ENCODE measurements at regions not wholly inside any gene's neighbourhood (a gene's known extent, or its start where the extent isn't known, plus 50 kb on each side); places are given as distances from the start of the nearest gene placed in this dataset.
A peak's percentile ranks its signal among the peaks of the same experiment; 100 is the strongest.
"Not testable (repeated sequence)": the region's sequence is repeated elsewhere in the genome, so short reads cannot be mapped to it uniquely, and the experiment has no call there.

DNA sequence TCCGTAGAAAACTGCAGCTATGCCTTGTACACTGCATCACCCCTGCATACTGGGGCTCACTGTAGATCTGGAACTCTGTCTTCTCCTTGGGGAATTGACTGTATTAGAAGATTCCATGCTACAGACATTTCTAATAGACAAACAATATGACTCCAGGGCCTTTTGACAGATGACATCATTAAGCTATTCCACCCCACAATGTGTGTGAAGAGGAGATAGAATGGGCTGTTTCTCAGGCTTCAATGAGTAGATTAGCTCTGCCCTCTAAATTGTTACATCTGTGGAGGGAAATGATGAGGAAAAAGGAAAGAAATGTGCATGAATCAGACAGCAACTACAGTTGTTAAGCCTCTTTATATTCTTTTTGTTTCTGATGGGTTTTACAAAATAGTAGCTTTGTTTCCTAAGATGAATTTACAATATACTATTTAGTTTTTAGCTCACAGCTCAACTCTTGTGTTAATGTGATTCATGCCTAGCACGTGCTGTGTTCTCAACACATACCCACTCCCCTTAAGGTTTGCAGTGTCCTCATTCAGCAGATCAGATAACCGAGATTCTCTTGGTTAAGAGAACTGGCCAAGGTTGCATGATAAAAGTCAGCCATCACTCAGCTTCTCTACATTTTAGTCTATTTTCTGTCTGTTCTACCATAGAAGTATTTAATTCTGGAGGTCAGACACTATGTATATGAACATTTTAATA is 281.6 kb upstream of the NBPF12 start:
- DNase-seq; H3K36me3 ChIP-seq; H3K4me1 ChIP-seq; H3K4me3 ChIP-seq; H3K27me3 ChIP-seq (ENCODE audit: low read depth); H3K27ac ChIP-seq (replicated peaks); intact Hi-C loops (cut with micrococcal nuclease); H3K9me3 ChIP-seq (replicated peaks): not testable (repeated sequence)

DNA sequence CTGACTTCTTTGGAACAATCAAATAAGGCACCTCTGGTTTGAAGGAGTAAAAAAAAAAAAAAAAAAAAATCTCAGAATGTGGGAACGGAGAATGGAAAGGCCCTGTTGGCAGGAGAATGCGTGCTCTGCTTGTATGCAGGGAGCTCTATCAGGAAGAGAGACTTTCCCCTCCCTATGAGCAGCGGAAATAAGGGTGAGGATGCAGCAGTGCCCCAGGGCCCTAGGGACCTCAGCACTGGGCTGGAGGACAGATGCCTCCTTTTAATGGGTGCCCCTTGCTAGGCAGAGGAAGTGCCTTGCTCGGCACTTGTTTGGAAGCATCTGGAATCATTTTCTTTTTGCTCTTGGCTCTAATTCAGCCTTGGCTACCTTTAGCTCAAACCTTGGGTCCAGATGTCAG is 283.4 kb upstream of the NBPF12 start:
- H3K4me1 ChIP-seq; DNase-seq; H3K36me3 ChIP-seq; H3K4me3 ChIP-seq; intact Hi-C loops (cut with micrococcal nuclease); H3K27me3 ChIP-seq (ENCODE audit: low read depth); H3K9me3 ChIP-seq (replicated peaks); H3K27ac ChIP-seq (replicated peaks): not testable (repeated sequence)

DNA sequence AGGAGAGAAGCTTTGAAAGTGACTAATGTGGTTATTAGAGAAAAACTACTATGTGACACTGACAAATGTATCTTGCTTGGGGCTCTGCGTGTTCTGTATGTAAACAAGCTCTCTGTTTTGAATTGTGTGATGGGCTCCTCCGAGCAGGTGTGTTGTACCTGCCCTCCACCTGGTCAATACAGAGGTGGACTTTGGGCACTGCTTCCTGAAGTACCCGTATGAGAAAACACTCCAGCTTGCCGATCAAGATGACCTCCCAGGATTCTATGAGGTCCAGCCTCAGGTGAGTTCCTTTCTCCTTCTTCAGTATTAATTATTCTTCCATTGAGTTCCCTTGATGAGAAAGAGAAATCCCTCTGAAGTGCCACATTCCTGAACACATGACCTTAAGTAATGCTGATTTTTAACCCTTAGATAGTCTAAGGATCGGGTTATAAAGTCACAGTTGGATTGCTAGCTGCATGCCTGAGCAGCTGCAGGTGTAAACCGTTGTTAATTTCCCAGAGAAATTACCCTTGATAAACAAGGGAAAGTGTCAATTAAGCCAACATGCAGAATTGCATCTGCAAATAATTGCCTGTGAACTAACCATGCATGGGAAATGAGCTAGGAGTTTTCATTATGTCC is 292.0 kb upstream of the NBPF12 start:
- H3K9me3 ChIP-seq (replicated peaks); intact Hi-C loops (cut with micrococcal nuclease); H3K4me3 ChIP-seq; H3K27me3 ChIP-seq (ENCODE audit: low read depth); H3K27ac ChIP-seq (replicated peaks); DNase-seq; H3K4me1 ChIP-seq; H3K36me3 ChIP-seq: not testable (repeated sequence)

DNA sequence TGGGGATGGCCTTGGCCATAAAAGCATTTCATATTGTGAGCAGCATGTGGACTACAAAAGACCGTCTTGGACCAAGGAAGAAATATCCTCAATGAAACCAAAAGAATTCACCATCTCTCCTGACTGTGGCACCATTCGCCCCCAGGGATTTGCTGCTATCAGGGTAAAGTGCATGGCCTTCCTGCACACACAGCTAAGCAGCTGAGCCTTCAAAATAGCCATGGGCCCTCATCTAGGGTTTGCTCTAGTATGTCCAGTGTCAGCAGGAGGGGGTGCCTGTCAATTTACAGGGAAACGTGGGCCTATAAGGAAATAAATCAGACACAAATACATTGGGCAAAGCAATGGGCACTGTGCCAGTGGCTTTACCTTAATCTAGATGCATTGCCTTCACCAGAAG is 296.6 kb upstream of the NBPF12 start:
- H3K27me3 ChIP-seq (ENCODE audit: low read depth); H3K27ac ChIP-seq (replicated peaks); H3K4me1 ChIP-seq; H3K4me3 ChIP-seq; H3K36me3 ChIP-seq; intact Hi-C loops (cut with micrococcal nuclease); H3K9me3 ChIP-seq (replicated peaks); DNase-seq: not testable (repeated sequence)

DNA sequence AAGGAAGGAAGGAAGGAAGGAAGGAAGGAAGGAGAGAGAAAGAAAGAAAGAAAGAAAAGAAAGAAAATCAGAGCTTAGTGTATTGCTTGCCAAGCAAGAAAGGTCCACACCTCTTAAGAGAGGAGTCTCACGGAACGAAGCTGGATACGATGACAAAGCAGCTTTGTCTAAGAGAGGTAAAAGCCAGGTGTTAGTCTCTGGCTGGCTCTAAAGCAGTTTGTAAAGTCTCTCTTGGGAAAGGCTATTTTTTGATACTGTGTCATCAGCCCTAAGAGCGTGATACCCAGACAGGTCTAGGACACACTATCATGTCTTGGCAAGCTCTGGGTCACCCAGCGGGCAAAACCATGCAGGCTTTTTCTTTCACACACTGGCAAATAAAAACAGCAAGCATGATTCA is 297.5 kb upstream of the NBPF12 start:
- H3K36me3 ChIP-seq; H3K4me3 ChIP-seq; H3K27me3 ChIP-seq (ENCODE audit: low read depth); H3K4me1 ChIP-seq; H3K9me3 ChIP-seq (replicated peaks); intact Hi-C loops (cut with micrococcal nuclease): not testable (repeated sequence)
- DNase-seq: peak; percentile 15
- H3K27ac ChIP-seq (replicated peaks): peak overlapping the region; percentile 56

DNA sequence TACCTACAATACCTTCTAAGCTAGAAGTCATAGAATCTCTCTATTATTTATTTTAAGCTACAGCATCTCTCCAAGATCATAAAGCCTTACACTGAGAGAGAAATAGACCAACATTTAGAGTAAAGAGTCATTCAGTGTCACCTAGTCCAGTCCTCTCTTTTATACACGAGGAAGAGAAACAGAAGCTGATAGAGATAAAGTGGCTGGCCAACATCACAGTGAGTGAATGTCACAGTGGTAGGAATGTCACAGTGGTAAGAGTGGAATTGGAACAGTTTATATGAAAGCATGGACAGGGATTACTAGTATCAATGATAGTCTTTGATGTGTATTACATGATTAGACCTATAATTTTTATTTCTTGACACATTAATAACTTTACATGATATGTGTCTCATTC is 307.8 kb upstream of the NBPF12 start:
- H3K27me3 ChIP-seq (ENCODE audit: low read depth); H3K36me3 ChIP-seq; H3K27ac ChIP-seq (replicated peaks); DNase-seq; H3K4me1 ChIP-seq; H3K4me3 ChIP-seq; H3K9me3 ChIP-seq (replicated peaks); intact Hi-C loops (cut with micrococcal nuclease): not testable (repeated sequence)

DNA sequence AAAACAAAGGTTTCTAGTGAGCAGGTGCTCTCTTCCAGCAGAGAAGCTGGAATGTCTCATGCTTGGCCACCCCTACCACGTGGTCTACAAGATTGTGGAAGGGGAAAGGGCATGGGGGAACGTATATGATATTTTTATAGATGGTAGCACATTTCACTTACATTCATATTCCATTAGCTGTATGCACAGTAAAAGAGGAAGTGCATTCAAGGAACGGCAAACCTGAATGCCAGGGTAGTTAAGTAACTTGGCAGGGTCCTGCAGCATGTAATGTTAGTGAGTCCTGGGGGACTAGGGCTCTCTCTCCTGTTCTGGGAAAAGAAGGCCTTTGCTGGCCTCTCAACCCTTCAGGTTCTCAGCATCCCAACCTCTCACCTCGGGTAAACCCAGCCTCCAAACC is 319.5 kb upstream of the NBPF12 start:
- H3K36me3 ChIP-seq; H3K9me3 ChIP-seq (replicated peaks); H3K4me3 ChIP-seq; H3K4me1 ChIP-seq; H3K27ac ChIP-seq (replicated peaks); H3K27me3 ChIP-seq (ENCODE audit: low read depth); DNase-seq; intact Hi-C loops (cut with micrococcal nuclease): not testable (repeated sequence)

DNA sequence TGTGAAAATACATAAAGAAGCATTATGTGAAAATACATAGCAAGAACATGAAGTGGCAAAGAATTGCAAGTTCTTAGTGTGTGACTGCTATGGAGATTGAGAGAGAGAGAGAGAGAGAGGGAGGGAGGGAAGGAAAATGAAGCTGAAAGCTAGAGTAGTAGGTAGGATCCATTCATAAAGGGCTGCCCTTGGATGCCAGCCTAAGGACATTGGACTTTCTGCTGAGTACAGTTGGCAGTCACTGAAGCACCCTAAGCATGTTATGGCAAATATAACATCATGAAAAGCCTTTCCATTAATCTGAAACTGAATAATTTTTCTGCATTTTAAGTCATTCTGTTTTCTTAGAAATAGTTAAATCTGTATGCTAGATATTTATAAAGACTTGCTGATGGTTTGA is 333.4 kb upstream of the NBPF12 start:
- DNase-seq; H3K27me3 ChIP-seq (ENCODE audit: low read depth); H3K9me3 ChIP-seq (replicated peaks); H3K36me3 ChIP-seq; H3K27ac ChIP-seq (replicated peaks); H3K4me3 ChIP-seq; intact Hi-C loops (cut with micrococcal nuclease); H3K4me1 ChIP-seq: not testable (repeated sequence)

DNA sequence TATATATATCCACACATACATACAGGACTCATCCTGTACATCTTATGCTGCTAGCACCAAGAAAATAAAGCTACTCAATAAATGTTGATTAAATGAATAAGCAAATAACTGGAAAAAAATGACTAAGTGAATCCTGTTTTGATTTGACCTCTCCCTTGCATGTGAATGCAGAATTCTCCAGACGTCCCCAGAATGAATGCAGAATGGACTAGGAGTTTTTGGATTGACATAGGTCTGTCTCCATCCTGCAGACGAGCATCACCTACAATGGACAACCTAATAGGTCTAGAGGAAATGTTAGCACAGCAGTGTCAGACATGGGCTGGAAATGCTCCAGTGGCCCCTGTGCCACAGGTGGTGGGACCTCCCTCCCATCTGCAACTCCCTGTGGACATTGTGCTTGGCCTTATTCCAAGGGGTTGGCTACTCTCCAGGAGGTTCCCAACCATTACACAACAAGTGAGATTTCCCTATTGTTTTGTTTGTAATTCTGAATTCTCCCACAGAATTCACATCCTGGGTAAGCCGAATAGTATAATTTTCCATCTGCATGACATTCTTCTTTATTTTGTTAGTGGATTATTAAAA is 337.3 kb upstream of the NBPF12 start:
- H3K27ac ChIP-seq (replicated peaks); H3K4me3 ChIP-seq; DNase-seq; H3K36me3 ChIP-seq; intact Hi-C loops (cut with micrococcal nuclease); H3K9me3 ChIP-seq (replicated peaks); H3K4me1 ChIP-seq; H3K27me3 ChIP-seq (ENCODE audit: low read depth): not testable (repeated sequence)

DNA sequence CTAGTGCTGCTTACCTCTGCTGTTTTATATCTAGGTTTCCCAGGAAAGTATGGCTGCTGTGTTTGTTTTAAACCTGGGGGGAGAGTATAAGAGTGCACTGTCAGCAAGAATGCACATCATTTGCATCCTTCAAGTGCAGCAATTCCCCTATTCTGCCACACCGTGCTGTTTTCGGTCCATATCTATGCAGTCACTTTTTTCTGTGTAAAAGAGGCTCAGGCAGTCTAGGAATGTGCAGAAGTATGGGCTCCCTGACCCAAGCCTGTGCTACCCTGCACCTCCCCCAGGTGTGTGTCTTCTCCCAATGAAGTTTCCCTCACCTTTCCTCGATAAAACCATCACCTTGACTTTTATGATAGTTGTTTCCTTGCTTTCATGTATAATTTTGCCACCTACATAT is 338.2 kb upstream of the NBPF12 start:
- DNase-seq; H3K27me3 ChIP-seq (ENCODE audit: low read depth); H3K4me1 ChIP-seq; H3K4me3 ChIP-seq; H3K36me3 ChIP-seq; intact Hi-C loops (cut with micrococcal nuclease); H3K27ac ChIP-seq (replicated peaks); H3K9me3 ChIP-seq (replicated peaks): not testable (repeated sequence)

DNA sequence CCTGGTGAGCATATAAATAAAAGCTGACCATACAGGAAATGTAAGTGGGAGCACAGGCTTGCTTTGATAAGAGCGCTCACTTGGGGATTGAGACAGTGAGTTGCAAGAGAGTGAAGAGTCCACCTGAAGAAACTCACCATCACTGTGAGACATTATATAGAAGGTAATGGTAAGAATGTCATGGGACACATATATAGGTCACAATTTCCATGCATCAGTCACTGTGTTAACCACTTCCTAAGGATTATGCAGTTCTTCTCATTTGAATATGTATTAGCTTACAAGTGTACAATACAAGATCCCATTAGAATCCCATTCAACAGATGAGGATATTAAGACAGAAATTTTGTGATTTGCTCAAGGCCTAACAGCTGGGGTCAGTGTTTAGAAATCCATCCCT is 352.4 kb upstream of the NOTCH2NLA start:
- intact Hi-C loops (cut with micrococcal nuclease); DNase-seq; H3K27ac ChIP-seq (replicated peaks): not testable (repeated sequence)

DNA sequence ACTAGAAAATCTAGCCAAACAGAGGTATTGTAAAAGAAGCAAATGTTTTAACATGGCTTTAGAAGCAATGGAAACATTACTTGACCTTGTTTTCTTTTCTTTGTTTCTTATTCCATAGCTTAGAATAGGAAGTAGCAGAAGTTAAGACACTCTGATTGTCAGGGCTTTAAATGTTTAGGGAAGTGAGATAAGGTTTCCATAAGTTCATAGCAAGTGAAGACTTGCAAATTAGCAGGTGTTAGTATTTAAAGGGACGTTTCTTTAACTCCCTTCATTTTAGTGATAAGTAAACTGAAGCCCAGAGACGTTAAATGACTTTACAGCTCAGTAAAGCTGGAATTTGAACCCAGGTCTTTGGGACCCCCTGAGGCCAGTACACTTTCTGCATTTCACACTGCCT is 338.7 kb upstream of the NOTCH2NLA start:
- DNase-seq; H3K4me3 ChIP-seq; H3K36me3 ChIP-seq; H3K9me3 ChIP-seq (replicated peaks); H3K4me1 ChIP-seq; intact Hi-C loops (cut with micrococcal nuclease); H3K27me3 ChIP-seq (ENCODE audit: low read depth); H3K27ac ChIP-seq (replicated peaks): not testable (repeated sequence)

More for the DNA sequence above, 352.4 kb upstream of the NOTCH2NLA start:
- not testable (repeated sequence) for H3K4me3 ChIP-seq; H3K4me1 ChIP-seq; H3K9me3 ChIP-seq (replicated peaks); H3K27me3 ChIP-seq (ENCODE audit: low read depth); H3K36me3 ChIP-seq

DNA sequence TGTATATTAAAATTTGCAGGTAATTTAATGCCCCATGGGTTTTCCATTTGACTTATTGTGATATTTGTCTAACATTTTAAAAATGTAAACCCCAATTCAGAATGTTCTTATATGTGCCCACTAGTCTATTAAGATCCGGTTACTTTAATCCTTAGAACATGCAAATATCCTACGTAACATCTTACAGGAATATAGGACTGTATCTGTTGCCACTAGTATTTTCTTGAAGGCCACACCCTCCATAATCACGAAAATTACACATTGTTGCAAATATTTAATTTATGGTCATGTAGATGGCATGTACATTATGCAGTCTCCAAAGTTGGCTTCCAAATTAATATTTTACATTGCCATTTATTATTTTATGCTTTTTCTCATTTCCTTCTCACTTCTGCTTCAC is 329.2 kb upstream of the NOTCH2NLA start:
- H3K27me3 ChIP-seq (ENCODE audit: low read depth); DNase-seq; H3K27ac ChIP-seq (replicated peaks); H3K4me1 ChIP-seq; H3K9me3 ChIP-seq (replicated peaks); intact Hi-C loops (cut with micrococcal nuclease); H3K4me3 ChIP-seq; H3K36me3 ChIP-seq: not testable (repeated sequence)

DNA sequence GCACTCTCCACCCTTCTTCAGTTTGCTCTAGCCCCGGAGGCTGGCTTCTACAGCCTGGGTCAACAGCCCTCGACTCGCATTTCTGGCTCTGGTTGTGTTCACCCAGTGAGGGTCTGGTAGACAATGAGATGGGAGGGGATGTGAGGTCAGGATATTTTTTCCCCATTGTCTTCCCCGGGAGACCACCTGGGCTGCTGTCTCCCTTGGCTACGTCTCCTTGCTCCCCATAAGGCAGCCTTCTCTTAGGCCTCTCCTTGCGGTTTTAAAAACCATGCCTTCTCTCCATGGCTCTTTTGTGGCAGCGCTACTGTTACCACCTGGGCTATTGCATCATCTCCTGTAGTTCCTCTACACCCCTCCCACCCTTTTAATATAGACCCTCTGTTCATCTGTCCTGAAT is 327.6 kb upstream of the NOTCH2NLA start:
- H3K27ac ChIP-seq (replicated peaks); H3K36me3 ChIP-seq; DNase-seq; H3K4me3 ChIP-seq; H3K9me3 ChIP-seq (replicated peaks); H3K4me1 ChIP-seq; intact Hi-C loops (cut with micrococcal nuclease); H3K27me3 ChIP-seq (ENCODE audit: low read depth): not testable (repeated sequence)

Measured in left ventricle myocardium inferior (tissue), 1 donor.